Posterior cingulate gyrus (tissue), 11 donors: ENCODE measurements at regions not wholly inside any gene's neighbourhood (a gene's known extent, or its start where the extent isn't known, plus 50 kb on each side); places are given as distances from the start of the nearest gene placed in this dataset.

ENCODE experiments used
- DNase-seq, 10 donors: peaks; one replicate each; pipeline versions ENCODE4 v3.0.0 to v3.0.0-alpha.2; 2020 to 2021; ENCODE audit warnings: mixed read lengths in 3 of 10
- intact Hi-C: fragments of 100-400 bp; cut with DNase I; formaldehyde crosslinking; loops from one replicate; pipeline ENCODE4 v1.15.1; 2023

GRCh38 chr2:217463402-217464075 lies 539.3 kb downstream of the TNS1 start:
- DNase-seq: no peak
- intact Hi-C loops: no loop called here

DNA sequence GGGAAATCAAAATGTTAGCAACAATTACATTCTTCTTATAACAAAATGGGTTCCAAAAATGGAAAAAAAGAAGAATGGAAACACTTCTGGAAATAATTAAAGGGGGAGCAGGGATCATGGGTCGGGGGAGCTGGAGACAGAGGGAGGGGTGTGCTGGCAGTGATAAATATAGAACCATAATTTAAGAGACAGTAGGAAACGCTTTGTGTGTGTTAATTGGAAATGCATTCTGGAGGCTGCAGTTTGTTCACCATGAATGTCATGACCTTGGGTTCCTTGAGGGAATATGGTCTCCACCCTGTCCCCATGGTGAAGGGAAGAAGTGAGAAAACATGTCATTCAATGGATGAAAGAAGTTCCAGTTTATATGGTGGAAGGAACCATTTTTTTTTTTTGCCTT lies 540.7 kb downstream of the TNS1 start:
- no peak for DNase-seq
- intact Hi-C loops: no loop called here

- no peak for DNase-seq
Observed at GRCh38 chr2:217461674-217462073, 541.1 kb downstream of the TNS1 start.

DNA sequence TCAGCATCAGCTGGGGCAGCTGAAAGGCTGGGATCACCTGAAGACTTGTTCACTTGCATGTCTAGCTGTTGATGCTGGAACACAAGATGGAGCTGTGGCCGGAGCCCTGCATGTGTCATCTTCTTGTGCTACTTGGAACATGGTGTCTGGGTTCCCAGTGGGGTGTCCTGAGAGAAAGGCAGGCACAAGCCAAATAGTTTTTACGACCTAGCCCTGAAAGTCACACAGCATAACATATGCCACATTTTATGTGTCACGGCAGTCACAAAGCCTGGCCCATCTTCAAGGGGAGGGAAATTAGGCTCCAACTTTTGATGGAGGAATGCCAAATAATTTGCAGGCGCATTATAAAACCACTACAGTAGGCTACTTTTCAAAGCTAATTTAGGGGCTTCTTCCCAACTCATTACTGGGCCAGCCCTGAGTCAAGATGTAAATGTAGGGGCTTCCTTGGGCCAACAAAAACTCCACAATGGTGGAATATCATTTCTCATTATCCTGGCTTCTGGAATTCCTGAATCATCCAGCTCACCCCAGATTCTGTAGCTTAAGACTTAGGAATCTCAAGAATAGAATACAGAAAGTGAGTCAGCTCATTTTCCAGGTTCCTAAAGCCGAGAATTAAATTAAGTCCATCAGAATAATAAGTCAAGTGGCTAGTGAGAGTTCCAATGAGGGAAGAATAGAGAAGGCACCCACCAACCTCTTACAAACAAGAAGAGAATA lies 543.0 kb downstream of the TNS1 start:
- intact Hi-C loops: no loop called here
- DNase-seq: no peak

More at GRCh38 chr2:217461674-217462073, 541.1 kb downstream of the TNS1 start:
- intact Hi-C loops: no loop called here

DNA sequence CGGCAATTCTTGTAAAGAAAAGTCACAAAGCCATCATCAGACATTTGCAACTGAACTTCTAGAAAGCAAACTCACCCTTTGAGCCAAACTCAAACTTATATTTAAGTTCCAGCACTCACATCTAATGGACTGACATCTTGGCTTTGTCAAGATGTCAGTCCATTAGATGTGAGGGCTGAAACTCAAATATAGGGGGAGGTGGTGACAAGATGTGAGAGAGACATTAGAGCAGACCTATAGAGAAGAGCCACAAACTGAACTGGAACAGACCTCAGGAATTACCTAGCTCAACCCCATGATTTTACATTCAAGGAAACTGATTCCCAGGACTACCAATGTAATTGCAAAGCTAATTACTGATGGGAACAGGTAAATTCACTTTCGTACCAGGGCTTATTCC lies 543.8 kb downstream of the TNS1 start:
- no peak for DNase-seq
- intact Hi-C loops: no loop called here

- no peak for DNase-seq
- intact Hi-C loops: no loop called here
Observed at GRCh38 chr2:217456016-217456415, 546.8 kb downstream of the TNS1 start.

GRCh38 chr2:217452928-217453327 lies 549.9 kb downstream of the TNS1 start:
- intact Hi-C loops: no loop called here
- DNase-seq: no peak

- no peak for DNase-seq
- intact Hi-C loops: no loop called here
Observed at GRCh38 chr2:217451666-217452065, 551.1 kb downstream of the TNS1 start.

DNA sequence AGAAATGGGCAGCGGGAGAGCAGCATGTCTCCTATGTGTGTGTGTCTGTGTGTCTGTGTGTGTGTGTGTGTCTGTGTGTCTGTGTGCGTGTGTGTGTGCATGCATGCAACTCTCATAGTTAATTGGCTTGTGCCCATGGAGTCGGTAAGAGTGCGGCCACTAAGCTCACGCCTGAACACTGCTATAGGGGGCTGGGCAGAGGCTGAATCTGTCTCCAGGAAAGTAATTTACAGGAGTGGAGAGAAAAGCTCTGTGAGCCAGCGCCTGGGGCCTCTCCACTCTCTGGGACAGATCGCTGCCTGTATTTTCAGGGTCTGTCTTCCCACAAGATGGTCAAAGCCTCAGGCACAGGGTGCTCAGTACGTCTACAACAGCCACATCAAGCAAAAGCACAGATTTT lies 553.4 kb downstream of the TNS1 start:
- DNase-seq: no peak
- intact Hi-C loops: no loop called here

DNA sequence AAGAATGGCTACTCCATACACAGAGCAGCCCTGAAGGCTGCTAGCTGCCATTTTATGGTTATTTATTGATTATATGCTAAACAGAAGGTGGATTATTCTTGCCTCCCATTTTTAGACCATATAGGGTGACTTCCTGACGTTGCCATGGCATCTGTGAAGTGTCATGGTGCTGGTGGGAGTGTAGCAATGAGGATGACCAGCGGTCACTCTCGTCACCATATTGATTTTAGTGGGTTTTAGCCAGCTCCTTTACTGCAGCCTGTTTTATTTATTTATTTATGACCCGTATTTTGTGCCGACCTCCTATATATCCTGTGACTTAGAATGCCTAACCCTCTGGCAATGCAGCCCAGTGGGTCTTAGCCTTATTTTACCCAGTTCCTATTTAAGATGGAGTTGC lies 553.9 kb downstream of the TNS1 start:
- DNase-seq: no peak
- intact Hi-C loops: no loop called here

- intact Hi-C loops: no loop called here
- DNase-seq: no peak
Observed at GRCh38 chr2:217445723-217446122, 557.1 kb downstream of the TNS1 start.

GRCh38 chr2:217444932-217445331 lies 557.9 kb downstream of the TNS1 start:
- DNase-seq: no peak
- intact Hi-C loops: no loop called here

- intact Hi-C loops: no loop called here
- DNase-seq: no peak
Observed at GRCh38 chr2:217444509-217444908, 558.3 kb downstream of the TNS1 start.

- no peak for DNase-seq
- intact Hi-C loops: no loop called here
Observed at GRCh38 chr2:217443601-217444000, 559.2 kb downstream of the TNS1 start.

GRCh38 chr2:217440000-217440399 lies 562.8 kb downstream of the TNS1 start:
- intact Hi-C loops: no loop called here
- no peak for DNase-seq

- DNase-seq: no peak
- intact Hi-C loops: no loop called here
Observed at GRCh38 chr2:217438821-217439220, 564.0 kb downstream of the TNS1 start.

DNA sequence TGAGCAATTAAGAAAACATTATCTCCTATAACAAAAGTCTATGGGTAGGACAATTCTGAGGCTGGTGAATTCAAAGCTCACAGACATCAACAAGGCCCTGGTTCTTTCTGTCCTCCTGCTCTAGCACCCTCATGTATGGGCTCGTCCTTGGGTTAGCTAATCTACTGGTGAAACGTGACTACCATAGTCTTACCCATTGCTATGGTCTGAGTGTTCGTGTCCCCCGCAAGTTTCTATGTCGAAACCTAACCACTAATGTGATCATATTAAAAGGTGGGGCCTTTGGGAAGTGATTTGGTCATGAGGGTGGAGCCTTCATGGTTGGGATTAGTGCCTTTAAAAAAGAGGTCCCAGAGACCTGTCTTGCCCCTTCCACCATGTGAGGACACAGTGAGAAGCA lies 564.7 kb downstream of the TNS1 start:
- no peak for DNase-seq
- intact Hi-C loops: no loop called here

GRCh38 chr2:217437290-217437870 lies 565.4 kb downstream of the TNS1 start:
- intact Hi-C loops: no loop called here
- no peak for DNase-seq

- DNase-seq: no peak
- intact Hi-C loops: no loop called here
Observed at GRCh38 chr2:217436386-217436785, 566.4 kb downstream of the TNS1 start.

DNA sequence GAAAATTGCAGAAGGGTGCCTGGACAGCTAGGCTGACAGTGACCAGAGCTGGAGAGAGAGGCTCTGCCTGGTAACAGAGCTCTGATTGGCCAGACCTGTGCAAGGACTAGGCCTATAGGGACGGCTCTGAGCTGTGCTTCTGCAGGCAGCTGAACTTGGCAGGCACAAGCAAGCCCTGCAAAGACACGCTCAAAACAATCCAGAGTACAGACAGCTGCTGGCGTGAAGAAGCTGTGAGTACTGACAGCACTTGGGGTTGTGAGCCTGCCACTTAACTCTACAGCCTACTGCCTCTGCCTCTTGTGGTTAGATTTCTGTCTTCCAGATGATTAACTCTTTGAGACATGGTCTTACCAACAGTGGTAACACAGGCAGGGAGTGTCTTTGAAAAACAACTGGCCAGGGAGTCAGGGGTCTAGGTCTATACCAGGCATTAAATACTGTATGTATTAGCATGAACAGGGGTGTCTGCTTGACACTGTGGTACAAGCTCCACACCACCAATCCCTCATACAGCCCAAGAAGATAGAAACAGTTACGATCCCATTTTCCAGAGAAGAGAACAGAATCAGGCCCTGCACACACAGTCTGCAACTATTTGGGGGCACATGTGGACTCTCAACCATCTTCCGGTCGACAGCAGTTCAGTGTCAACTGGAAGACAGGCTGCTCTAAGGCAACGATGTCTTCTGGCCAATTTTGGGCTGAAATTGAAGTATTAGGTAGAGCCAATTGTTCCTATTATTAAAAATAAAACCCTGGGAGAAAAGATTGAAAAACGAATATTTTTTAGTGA lies 568.4 kb downstream of the TNS1 start:
- intact Hi-C loops: no loop called here
- DNase-seq: peak; percentile 81 to 98 (median 86)

DNA sequence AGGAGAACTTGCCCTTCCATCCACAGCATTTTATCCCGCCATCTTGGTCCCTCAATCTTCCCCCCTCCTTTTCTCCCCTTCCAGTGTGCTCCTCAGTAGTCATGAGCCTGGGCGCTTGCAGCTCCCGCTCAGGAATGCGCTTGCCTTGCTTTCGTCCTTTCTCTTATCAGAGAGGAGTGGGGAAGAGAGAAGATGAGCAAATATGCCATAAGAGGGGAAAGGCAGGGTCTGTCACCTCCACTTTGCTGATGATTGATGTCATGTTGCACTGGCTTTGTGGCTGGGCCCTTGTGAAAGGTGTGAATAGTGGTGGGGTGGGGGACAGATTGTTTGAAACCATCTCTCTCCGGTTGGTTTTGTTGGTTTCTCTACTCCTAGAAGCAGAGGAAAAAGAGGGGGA lies 569.3 kb downstream of the TNS1 start:
- intact Hi-C loops: no loop called here
- DNase-seq: no peak
